HG03575 (cell line): ENCODE measurements at regions not wholly inside any gene's neighbourhood (a gene's known extent, or its start where the extent isn't known, plus 50 kb on each side); places are given as distances from the start of the nearest gene placed in this dataset.

Source experiments
- ATAC-seq: cut with Tn5 transposase; IDR thresholded peaks from one replicate; pipeline ENCODE4 v1.9.1; 2021; ENCODE audit not compliant: unreplicated experiment, insufficient number of reproducible peaks, low FRiP score; ENCODE audit errors: extremely low read depth

GRCh38 chr5:98455665-98456064, 317.8 kb upstream of the RGMB start:
- ATAC-seq: no peak

GRCh38 chr5:98458004-98458403, 315.5 kb upstream of the RGMB start:
- ATAC-seq: no peak

- ATAC-seq: no peak
Measured at GRCh38 chr5:98458726-98459125, 314.7 kb upstream of the RGMB start.

GRCh38 chr5:98460536-98460935, 312.9 kb upstream of the RGMB start:
- no peak for ATAC-seq

DNA sequence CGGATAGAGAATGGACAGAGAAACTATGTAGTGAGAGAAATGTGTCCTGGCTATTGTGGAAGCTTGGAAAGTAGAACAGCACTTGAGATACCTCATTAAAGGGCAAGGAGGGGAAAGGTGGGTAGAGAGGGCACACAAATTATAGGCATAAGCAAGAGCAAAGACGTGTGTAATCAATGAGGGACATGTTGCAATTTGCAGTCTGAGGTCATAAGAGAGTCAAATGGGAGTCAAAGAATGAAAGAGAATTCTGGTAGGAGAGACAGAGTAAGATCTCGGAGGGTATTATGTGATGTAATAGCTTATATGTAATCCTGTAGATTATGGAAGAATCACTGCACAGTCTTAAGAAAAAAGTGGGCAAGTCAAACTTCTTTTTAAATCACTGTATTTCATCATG, 312.0 kb upstream of the RGMB start:
- ATAC-seq: no peak

DNA sequence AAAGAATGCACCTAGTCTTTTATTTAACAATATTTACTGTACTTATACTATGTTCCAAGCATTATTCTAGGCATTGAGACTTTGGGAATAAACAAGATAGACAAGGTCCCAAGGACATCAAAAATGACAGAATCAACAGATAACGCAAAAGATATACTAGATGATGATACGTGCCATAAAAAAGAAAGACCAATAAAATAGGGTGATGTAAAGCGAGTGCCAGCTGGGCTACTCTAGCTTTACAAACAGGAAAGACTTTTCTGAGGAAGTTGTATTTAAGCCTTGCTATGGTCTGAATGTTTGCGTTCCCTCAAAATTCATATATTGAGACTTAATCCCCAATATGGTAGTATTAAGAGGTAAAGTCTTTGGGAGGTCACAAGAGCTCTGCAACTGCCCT, 310.2 kb upstream of the RGMB start:
- no peak for ATAC-seq

DNA sequence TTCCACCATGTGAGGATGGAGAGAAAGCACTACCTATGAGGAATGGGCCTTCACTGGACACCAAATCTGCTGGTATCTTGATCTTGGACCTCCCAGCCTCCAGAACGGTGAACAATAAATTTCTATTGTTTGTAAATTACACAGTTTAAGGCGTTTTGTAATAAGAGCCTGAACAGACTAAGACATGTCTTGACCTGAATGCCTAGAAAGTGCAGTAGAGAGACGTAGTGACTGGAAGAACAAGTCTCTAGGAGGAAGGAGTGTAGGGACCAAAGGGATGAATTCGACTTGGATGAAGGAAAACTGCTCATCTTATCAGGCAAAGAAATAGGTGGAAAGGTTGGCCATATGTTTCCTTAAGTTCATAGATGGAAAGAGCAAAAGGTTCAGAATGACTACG, 309.8 kb upstream of the RGMB start:
- no peak for ATAC-seq

- ATAC-seq: peak; percentile 74
Measured at GRCh38 chr5:98464737-98465330, 308.6 kb upstream of the RGMB start.

DNA sequence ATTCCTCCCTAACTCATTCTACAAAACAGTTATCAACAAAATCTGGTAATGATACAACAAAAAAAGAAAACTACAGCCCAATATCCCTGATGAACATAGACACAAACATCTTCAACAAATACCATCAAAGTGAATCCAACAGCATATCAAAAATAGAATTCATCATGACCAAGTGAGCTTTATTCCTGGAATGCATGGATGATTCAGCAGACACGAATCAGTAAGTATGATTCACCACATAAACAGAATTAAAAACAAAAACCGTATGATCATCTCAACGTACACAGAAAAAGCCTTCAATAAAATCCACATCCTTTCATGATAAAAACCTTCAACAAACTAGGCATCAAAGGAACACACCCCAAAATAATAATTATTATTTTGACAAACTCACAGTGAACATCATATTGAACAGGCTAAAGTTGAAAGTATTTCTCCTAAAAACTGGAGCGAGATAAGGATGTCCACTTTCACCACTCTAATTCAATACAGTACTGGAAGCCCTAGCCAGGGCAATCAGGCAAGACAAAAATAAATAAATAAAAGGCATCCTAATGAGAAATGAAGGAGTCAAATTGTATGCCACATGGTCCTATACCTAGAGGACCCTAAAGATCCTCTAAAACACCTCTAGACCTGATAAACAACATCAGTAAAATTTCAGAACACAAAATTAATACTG, 305.1 kb upstream of the RGMB start:
- ATAC-seq: no peak

DNA sequence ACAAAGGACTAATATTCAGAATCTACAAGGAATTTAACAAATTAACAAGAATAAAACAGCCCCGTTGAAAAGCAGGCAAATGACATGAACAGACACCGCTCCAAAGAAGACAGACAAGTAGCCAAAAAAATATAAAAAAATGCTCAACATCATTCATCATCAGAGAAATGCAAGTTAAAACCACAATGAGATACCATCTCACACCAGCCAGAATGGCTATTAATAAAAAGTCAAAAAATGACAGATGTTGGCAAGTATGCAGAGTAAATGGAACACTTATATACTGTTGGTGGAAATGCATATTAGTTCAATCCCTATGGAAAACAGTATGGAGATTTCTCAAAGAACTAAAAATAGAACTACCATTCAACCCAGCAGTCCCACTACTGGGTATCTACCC, 302.7 kb upstream of the RGMB start:
- no peak for ATAC-seq

DNA sequence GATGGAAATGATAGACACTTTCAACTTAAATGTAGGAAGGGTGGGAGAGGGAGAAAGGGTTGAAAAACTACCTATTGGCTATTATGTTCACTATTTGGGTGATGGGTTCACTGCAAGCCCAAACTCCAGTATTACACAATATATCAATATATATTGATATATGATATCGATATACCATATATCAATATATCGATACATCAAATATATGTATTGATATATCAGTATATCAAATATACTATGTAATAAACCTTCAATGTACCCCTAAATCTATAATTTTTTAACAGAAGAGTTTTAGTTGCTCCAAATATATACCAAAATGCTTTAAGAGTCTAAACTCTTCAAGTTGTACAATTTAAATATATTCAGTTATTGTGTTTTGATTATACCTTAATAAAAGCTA, 302.0 kb upstream of the RGMB start:
- no peak for ATAC-seq

- ATAC-seq: no peak
Measured at GRCh38 chr5:98474216-98474615, 299.2 kb upstream of the RGMB start.

DNA sequence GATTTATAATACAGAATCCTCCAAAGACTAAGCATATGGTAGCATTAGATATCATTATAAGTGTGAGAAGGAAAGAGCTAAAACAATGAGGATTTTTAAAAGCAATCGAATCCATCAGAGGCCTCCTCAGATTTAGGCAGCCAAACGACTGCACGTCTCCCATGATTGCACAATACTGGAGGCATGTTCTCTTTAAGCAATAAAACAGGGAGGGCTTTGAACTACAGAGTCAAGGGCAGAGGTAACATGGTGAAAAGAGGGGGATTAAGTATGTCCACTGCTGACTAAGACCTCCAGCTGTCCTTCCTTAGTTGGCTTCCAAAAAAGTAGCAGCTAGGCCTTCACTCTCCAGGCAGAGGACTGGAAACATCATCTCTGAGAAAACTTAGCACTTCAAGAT, 298.7 kb upstream of the RGMB start:
- no peak for ATAC-seq

- ATAC-seq: no peak
Measured at GRCh38 chr5:98482321-98483300, 290.9 kb upstream of the RGMB start.

DNA sequence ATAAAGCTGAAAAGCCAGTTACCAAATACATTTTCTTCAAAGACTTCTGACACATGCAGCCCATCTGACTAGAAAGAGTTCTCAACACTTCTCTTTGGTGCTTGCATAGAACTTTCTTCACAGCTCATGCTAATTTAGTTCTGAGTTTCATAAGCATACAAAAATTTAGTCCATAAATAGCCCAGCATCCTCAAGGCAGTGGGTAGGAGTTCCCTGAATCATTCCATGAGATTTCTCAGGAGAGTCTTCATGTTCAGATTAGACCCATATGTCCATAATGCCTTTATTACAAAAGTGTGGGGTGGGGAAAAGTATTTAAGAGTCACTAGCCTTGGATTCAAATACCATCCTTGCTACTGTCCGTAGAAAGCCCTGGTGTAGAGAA, 290.2 kb upstream of the RGMB start:
- no peak for ATAC-seq

DNA sequence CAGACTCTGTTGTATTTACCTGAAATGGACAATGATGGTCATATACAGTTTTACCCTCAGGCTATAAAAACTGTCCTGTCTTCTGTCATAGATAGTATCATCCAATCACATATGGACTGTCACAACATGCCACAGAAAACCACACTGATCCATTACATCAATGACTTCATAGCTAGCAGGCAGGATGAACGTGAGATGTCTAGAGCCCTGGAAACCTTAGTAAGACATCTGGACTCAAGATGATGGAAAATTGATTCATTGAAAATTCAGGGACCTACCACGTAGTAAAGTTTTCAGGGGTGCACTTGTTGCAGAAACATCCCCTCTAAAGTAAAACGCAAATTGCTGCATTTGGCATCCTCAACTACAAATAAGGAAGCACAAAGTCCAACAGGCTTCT, 284.4 kb upstream of the RGMB start:
- ATAC-seq: no peak

GRCh38 chr5:98490348-98490747, 283.1 kb upstream of the RGMB start:
- no peak for ATAC-seq

DNA sequence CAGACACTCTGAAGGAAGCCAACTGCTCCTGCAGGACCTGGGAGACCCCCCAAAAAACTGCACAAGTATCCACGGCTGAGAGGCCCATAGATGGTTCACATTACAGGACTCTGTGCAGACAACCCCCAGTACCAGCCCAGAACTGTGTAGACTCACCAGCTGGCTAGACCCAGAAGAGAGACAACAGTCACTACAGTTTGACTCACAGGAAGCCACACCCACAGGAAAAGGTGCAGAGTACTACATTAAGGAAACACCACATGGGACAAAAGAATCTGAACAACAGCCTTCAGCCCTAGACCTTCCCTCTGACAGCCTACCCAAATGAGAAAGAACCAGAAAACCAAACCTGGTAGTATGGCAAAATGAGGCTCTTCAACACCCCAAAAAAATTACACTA, 281.2 kb upstream of the RGMB start:
- ATAC-seq: no peak

DNA sequence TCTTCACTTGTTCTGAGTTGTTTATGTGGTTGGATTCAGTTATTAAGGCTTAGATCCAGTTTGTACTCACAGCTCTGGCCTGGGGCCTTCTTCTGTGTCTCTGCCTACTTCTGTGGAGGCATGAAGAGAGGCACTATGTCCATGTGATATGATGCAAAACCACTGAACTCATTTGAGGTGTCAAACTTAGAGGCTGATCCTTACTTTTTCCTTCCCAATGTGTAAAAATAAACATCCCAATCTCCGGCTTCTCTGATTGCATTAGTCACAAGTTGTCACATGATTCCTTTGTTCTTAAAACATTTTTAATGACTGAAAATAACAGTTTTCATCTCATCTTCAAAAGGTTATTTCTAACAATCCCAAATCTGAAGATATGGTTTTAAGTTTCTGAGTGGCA, 276.0 kb upstream of the RGMB start:
- ATAC-seq: no peak

GRCh38 chr5:98498028-98498427, 275.4 kb upstream of the RGMB start:
- ATAC-seq: no peak
